ENCODE measurements at regions not wholly inside any gene's neighbourhood (a gene's known extent, or its start where the extent isn't known, plus 50 kb on each side); places are given as distances from the start of the nearest gene placed in this dataset.

GRCh38 chr5:167644619-167645018, 646.8 kb upstream of the WWC1 start:
- no peaks in the 10 kb centered on the region for H3K36me3 ChIP-seq (replicated peaks in 1 of 2; ENCODE audit: control insufficient read depth in 1 of 2, insufficient read depth in 2 of 2, low read length in 2 of 2)
- no peak overlapping the region for H3K27ac ChIP-seq (ENCODE audit: low read depth in 1 of 2, low read length in 2 of 2)
- no peaks in the 10 kb centered on the region for H3K27me3 Mint-ChIP-seq (ENCODE audit: low read depth in 3 of 3)
- intact Hi-C loops (cut with micrococcal nuclease), result no loop called here
- no peak overlapping the region for H3K4me2 ChIP-seq (replicated peaks; ENCODE audit: extremely low read depth, low read length, poor library complexity, severe bottlenecking)
- TF ChIP-seq, protein P1, sequence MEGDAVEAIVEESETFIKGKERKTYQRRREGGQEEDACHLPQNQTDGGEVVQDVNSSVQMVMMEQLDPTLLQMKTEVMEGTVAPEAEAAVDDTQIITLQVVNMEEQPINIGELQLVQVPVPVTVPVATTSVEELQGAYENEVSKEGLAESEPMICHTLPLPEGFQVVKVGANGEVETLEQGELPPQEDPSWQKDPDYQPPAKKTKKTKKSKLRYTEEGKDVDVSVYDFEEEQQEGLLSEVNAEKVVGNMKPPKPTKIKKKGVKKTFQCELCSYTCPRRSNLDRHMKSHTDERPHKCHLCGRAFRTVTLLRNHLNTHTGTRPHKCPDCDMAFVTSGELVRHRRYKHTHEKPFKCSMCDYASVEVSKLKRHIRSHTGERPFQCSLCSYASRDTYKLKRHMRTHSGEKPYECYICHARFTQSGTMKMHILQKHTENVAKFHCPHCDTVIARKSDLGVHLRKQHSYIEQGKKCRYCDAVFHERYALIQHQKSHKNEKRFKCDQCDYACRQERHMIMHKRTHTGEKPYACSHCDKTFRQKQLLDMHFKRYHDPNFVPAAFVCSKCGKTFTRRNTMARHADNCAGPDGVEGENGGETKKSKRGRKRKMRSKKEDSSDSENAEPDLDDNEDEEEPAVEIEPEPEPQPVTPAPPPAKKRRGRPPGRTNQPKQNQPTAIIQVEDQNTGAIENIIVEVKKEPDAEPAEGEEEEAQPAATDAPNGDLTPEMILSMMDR (IDR thresholded peaks at IDR 0.05), result no peak
- H3K27me3 ChIP-seq (ENCODE audit: control insufficient read depth in 2 of 2, insufficient read depth in 2 of 2, low read length in 2 of 2), result no peaks in the 10 kb centered on the region
- no peaks in the 10 kb centered on the region for H4K20me1 ChIP-seq (ENCODE audit: insufficient read depth, low read length)
- H3K79me2 ChIP-seq (ENCODE audit: insufficient read depth, low read length), result no peaks in the 10 kb centered on the region
- no peaks in the 10 kb centered on the region for H3K9me3 ChIP-seq (replicated peaks in 1 of 2; ENCODE audit: control insufficient read depth in 1 of 2, insufficient read depth in 1 of 2, low read length in 2 of 2)
- no peak overlapping the region for H3K27ac Mint-ChIP-seq
- WGBS (ENCODE audit: insufficient coverage), result 80% methylated on average over 1 of the region's 2 CpGs
- H3K4me3 ChIP-seq (replicated peaks in 1 of 3; ENCODE audit: low read depth in 2 of 3, low read length in 3 of 3), result no peak overlapping the region
- no peaks in the 10 kb centered on the region for H3K4me1 ChIP-seq (ENCODE audit: control insufficient read depth in 1 of 2, insufficient read depth in 2 of 2, low read length in 2 of 2)
- H3K9me3 Mint-ChIP-seq, result peaks cover 0 to 3% (median 0%) of the 10 kb centered on the region in 7 donors
- no peak for DNase-seq
- no peaks in the 10 kb centered on the region for H3K36me3 Mint-ChIP-seq
- H3K9ac ChIP-seq (ENCODE audit: insufficient read depth, low read length, poor library complexity, severe bottlenecking), result no peak overlapping the region
- H3K4me1 Mint-ChIP-seq, result no peaks in the 10 kb centered on the region
- no peak overlapping the region for H2AFZ ChIP-seq (ENCODE audit: insufficient read depth, low read depth, low read length, poor library complexity, severe bottlenecking)
- no peak overlapping the region for H3K4me3 Mint-ChIP-seq

GRCh38 chr5:167649471-167649870, 642.0 kb upstream of the WWC1 start:
- no peaks in the 10 kb centered on the region for H3K27me3 ChIP-seq (ENCODE audit: control insufficient read depth in 2 of 2, insufficient read depth in 2 of 2, low read length in 2 of 2)
- no peaks in the 10 kb centered on the region for H3K4me1 Mint-ChIP-seq
- peaks cover 0 to 1% (median 0%) of the 10 kb centered on the region in 3 donors for H3K27me3 Mint-ChIP-seq (ENCODE audit: low read depth in 3 of 3)
- TF ChIP-seq, protein P1 (IDR thresholded peaks at IDR 0.05), result no peak
- H3K36me3 Mint-ChIP-seq, result no peaks in the 10 kb centered on the region
- intact Hi-C loops (cut with micrococcal nuclease), result no loop called here
- no peak overlapping the region for H3K27ac Mint-ChIP-seq
- no peaks in the 10 kb centered on the region for H3K9me3 ChIP-seq (replicated peaks in 1 of 2; ENCODE audit: control insufficient read depth in 1 of 2, insufficient read depth in 1 of 2, low read length in 2 of 2)
- H3K9me3 Mint-ChIP-seq, result peaks cover 0 to 5% (median 0%) of the 10 kb centered on the region in 7 donors
- H3K36me3 ChIP-seq (replicated peaks in 1 of 2; ENCODE audit: control insufficient read depth in 1 of 2, insufficient read depth in 2 of 2, low read length in 2 of 2), result no peaks in the 10 kb centered on the region
- H3K79me2 ChIP-seq (ENCODE audit: insufficient read depth, low read length), result no peaks in the 10 kb centered on the region
- no peak overlapping the region for H3K4me3 ChIP-seq (replicated peaks in 1 of 3; ENCODE audit: low read depth in 2 of 3, low read length in 3 of 3)
- H4K20me1 ChIP-seq (ENCODE audit: insufficient read depth, low read length), result no peaks in the 10 kb centered on the region
- DNase-seq, result no peak
- no peak overlapping the region for H3K4me3 Mint-ChIP-seq
- H3K9ac ChIP-seq (ENCODE audit: insufficient read depth, low read length, poor library complexity, severe bottlenecking), result no peak overlapping the region
- H2AFZ ChIP-seq (ENCODE audit: insufficient read depth, low read depth, low read length, poor library complexity, severe bottlenecking), result no peak overlapping the region
- WGBS (ENCODE audit: insufficient coverage), result 80% methylated on average over 1 of the region's 1 CpG
- H3K27ac ChIP-seq (ENCODE audit: low read depth in 1 of 2, low read length in 2 of 2), result no peak overlapping the region
- H3K4me2 ChIP-seq (replicated peaks; ENCODE audit: extremely low read depth, low read length, poor library complexity, severe bottlenecking), result no peak overlapping the region
- H3K4me1 ChIP-seq (ENCODE audit: control insufficient read depth in 1 of 2, insufficient read depth in 2 of 2, low read length in 2 of 2), result no peaks in the 10 kb centered on the region

Data from CD14-positive monocyte (primary cell).